ENCODE measurements at regions not wholly inside any gene's neighbourhood (a gene's known extent, or its start where the extent isn't known, plus 50 kb on each side); places are given as distances from the start of the nearest gene placed in this dataset.

DNA sequence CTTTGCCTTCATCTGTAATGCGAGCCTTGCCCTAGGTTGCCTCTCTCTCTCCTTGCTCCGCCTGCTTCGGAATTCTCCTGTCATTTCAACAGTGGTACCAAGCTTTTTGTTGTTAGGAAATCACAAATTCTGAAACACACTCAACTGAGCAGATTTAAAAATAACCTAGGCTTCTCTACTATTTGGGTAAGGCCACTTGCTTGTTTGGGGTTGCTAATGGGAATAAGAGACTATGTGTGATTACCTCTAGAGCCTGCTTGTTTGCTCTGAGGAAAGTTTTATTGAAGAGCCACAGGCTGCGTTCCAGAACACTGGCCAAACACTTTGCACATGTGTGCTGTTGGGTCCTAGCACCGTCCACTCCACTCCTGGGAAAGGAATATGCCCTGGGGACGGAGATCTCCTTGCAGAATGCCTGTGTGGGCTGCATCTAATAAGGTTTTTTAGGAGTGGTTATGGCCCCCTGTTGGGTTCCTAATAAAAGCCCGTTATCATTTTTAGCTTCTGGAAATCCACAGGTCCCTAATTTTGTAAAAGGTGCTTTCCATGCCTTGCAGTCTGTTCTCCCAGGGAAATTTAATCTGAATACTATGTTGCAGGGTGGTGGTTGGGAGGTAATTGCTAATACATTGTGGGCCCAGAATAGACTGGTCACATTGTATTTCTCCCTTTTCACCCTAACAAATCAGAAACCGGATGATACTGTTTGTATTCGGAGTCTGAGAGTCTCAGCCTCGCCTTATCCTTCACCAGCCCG is 68.7 kb upstream of the KLF6 start:
- no peak for DNase-seq (ENCODE audit: low spot score)

DNA sequence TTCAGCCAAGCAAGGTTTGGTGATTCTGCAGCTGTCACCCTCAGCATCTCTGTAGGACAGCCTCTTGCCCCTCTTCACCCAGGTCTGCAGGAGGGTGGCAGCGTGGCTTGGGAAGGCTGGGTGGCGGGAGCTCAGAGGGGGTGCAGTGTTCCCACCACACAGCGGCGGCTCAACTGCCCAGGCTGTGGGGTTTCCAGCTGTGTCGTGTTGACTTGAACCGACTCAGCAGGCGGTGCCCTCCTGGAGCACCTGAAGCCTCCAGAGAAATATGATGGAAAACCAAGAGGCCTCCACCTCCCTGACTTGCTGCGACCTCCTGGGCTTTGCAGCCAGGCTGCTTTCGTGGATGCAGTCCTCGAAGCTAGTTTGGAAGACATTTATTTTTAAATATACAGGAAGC is 68.0 kb upstream of the KLF6 start:
- DNase-seq (ENCODE audit: low spot score), result no peak

DNA sequence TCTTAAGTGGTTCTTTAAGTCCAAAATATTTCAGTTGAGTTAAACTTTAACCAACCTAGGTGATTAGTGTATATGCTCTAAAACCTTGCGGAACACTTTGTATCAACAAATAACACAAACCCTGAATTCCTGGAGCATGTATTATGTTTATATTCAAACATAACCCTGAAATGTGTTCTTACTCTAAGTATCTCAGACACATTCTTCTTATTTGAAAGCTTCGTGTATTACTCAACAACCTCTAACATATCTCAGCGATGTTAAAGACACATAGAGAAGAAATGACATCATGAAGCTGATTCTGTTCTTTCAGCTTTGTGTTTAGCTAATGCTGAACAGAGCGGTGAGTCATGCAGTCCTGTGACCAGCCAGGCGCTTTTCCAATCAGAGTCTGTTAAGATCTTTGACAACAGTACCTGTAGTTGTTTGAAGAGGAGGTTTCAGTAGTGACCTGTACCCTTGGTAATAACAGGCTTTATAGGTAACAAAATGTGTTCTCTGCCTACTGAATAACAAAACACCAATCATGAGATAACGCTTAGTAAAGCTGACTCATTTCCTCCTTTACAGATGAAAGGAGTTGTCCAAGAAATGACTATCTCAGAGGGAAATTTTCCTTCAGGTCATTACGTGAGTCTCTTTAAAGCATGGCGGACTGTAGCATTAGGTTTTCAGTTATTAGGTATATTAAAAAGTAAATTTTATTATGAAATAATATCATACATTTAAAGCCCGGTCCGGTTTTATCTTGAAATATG is 67.3 kb upstream of the KLF6 start:
- peak; percentile 95 for DNase-seq (ENCODE audit: low spot score)

DNA sequence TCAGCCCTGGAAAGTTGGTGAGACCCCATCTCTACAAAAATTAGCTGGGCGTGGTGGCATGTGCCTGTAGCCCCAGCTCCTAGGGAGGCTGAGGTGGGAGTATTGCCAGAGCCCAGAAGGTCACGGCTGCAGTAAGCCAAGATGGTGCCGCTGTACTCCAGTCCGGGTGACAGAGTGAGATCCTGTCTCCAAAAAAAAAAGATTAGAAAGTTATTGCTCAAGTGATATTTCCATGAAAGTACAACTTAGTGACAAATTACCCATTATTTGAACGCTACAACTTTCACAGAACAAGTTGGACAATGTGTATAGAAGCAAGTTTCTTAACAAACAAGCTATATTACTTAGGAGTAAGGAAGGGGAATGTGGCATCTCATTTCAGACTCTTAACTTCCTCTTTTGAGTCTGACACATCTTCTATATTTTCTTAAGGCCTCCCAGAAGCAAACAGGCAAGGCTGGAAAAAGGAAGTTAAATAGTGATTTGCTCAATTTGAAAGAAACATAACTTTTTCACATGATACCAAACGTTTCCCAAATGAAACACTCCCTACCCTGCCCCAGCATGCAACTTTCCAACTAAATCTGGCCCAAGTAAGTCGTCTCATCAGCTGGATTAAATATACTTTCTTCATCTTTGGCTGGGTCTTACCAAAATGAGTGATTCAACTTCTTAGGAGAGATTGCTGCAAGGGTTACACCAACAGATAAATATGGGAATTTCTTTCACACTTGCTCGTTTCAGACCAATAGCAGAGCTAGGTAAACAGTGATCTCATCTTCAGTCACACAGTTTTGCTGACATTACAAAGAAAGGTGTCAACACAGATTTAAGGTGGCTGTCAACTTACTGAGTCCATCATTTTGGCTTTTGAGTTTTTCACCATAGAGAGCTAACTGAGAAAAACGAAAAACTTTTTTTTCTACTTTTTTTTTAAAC is 66.3 kb upstream of the KLF6 start:
- no peak for DNase-seq (ENCODE audit: low spot score)

DNA sequence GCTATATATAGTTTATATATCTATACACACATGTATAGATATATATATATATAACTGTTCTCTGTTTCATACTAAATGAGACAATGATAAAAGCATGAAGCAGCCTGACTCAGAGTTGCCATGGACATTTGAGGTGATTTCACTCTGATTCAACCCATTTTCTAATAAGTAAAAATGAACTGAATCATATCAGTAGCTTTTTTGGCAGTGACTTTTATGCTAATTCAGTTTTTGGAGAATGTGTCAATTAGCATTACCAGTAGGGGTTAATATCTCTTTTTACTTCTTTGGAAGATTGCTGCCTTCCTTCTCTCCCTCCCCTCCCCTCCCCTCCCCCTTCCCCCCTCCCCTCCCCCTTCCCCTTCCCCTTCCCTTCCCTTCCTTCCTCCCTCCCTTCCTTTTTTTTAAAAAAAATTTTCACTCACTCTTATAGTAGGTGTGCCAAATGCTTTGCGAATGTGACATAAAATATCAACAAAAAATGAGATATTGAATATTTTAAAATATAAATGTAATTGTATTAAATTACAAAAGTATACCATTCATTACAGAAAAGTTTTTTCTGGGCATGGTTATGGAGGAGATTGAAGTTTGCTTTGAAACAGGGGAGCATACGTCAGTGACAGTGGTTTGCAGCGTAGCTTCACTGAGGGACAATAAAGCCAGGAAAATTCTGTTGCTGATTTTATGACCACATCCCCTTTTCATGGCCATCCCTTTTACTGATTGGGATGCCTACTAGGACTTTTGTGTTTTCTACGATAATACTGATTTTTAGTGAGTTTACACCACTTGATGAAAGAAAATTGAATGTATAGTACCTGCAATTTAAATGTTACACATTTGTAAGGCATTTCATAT is 64.0 kb upstream of the KLF6 start:
- no peak for DNase-seq (ENCODE audit: low spot score)

DNA sequence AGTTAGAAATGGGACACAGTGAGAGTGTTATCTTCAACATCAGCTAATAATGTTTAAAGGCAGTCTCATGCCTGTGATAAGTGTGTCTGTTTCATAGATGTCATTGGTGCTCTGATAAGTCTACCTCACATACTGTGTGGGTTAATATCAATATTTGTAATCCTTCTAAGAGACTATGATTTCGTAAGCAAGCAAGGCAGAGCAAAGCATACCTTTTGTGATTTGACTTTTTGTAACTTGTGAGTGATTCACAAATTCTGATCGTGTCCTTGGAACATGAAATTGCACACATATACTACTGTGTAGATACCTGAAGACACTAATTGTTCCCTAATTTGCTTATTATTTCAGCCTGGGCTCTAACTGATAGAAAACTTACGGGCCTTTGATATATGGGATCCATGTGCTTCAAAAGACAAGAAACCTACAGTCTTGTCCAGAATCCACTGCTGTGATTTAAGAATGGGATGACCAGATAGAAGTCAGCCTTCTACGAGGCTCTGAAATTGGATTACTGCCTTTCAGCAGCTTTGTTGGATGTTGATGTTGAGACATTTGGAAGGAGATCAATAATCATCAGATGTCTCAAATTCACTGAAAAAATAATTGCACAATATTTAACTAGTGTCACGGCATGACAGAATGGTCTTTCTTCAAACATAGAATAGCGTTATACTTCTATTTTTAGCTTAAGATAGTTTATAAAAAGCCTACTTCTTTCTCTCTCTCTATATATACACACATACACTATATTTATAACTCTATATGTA is 63.2 kb upstream of the KLF6 start:
- DNase-seq (ENCODE audit: low spot score), result no peak

DNA sequence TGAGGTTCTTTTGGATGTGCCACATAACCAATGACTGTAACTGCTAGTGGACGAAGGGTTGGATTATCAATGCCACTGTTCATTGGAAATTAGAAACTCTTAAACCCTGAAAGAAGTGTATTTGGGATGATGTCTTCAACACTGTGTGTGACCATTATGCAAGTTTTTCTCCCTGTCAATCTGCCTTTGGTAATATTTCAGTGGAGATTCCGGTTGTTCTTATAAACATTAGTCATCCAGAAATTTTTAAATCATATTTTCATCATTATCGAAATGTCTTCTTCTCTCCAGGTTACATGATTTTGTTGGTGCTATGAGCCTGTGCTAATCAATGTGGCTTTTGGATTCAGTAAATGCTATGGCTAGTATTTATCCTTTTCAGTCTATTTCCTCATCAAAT is 61.7 kb upstream of the KLF6 start:
- no peak for DNase-seq (ENCODE audit: low spot score)

DNA sequence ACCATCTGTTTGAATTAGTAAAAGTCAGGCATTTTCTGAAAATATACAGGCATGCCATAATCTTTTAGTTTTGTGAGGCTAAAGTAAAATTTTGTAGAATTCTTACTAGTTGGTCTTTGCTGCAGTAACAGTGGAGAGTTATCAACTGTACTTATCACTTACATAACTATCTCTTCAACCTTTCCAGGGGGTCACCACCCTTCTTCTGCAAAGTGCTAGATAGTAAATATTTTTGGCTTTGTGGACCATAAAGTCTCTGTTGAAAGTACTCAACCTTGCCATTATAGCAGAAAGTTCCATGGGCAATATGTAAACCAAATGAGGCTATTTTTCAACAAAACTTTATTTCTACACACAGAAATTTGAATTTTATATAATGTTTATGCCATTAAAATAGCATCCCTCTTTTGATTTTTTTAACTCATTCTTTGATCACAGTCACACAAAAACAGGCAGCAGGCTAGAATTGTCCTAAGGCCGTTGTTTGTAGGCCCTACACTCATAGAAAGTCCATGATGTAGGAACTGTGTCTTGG is 59.5 kb upstream of the KLF6 start:
- DNase-seq (ENCODE audit: low spot score), result no peak

DNA sequence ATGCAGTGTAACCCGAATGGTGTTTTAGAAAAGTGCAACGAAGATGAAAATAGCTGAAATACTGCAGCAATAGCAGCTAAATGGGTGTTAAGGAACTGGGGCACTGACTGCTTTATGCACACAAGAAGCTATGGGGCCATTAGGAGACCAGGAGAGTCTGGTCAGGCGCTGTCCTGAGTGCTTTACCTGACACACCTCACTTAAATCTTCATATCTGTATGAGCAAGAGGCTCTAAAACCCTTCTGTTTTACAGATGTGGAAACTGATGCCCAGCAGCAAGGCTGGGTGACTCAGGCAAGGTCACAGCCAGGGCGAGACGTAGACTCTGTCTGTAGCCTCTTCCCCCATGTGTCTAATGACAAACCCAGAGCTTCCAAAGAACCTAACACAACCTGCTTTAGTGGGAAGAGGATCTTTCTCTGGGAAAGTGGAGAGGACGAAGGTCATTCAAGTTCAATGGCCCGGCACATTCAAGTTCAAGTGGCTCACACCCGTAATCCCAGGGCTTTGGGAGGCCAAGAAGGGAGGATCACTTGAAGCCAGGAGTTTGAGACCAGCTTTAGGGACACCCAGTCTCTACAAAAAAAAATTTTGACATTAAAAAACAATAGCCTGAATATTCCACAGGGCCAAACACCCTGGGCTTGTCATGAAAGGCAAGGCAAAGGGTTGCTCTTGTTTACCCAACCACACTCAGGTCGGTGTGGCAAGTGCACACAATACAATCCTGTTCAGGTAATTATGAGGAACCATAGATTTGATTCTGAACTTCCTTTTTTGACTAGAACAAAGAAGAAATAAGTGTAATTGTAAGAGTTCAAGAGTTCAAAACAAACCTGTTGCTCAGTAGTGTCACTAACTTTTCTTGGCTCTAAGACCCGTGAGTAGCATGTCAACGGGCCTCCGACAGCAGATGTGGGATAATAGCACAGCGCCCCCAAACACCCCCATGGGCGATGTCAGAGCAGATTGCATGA is 53.7 kb upstream of the KLF6 start:
- no peak for DNase-seq (ENCODE audit: low spot score)

DNA sequence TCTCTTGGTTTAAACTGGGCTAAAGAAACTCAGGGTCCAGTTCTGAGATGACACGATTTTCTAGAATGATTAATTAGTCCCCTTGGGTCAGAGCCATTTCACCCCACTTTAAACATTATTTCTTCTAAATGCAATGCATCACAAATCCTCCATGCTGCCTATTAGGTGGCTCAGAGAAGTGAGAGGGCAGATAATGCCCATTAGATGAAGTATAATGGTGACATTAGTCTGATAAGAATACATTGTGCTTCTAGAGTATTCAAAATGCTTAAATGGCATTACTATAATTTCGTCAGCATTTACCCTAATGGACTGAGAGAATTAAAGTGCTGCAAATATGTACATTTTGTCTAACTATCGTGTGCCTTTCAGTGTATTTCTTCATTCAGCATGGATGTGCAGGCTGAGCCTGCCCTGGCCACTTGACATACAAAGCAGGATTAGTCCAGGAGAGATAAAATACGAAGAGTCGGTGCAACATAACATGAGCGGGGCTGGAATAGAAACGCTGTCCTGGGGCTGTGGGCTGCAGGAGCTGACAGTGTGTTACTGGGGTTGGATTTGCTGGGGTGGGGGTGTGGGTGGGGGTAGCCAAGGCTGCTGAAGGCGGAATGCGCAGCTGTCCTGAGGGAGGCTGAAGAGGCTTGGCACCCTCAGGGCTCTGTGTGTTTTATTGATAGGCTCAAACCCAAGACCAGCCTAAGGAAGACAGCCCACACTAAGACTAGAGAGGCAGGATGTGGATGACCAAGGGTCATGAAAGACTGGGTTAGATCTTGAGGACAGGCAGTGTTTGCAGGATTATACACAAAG is 52.8 kb upstream of the KLF6 start:
- DNase-seq (ENCODE audit: low spot score), result no peak

DNA sequence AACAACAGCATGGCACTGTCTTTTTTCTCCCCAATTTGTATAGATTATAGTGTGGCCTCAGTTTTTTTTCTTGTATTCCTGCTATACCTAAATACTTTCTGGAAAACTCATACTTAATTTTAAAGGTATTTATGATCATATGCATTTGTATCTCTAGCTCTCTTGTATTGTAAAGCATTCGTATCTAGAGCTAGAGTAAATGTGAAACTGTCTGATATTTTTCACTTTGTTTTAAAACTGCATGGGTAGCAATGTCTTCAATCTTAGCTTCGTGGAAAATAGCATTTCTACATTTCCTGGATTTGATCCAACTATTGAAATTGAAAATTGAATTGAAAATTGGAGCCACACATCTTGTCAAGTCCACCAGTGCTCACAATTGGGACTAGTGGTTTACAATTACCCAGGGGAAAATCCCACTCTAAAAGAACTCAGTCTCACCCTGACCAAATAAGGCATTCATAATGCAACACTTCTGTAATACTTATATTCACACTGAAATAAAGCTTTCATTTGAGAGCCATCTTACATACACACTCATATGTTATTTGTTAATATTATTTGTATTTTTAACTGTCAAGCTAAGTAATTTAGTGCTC is 51.3 kb upstream of the KLF6 start:
- no peak for DNase-seq (ENCODE audit: low spot score)

DNA sequence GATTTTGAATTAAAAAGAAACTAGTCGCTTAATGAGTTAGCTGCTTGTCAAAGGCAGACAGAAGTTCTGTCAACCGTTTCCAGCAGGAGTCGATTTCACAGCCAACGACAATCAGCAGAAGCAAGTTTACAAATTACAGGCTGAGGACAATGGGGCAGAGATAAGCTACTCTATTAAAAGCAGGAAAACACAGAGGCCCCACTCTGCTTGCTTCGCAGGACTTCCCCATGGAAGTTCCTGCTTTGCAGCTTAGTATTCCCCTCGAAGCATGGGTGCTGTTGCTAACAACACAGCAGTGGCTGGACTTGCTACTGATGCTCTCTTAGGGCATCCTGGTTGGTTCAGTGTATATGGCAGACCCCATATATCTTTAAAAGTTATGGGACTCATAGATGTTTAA is 50.8 kb upstream of the KLF6 start:
- DNase-seq (ENCODE audit: low spot score), result no peak

DNA sequence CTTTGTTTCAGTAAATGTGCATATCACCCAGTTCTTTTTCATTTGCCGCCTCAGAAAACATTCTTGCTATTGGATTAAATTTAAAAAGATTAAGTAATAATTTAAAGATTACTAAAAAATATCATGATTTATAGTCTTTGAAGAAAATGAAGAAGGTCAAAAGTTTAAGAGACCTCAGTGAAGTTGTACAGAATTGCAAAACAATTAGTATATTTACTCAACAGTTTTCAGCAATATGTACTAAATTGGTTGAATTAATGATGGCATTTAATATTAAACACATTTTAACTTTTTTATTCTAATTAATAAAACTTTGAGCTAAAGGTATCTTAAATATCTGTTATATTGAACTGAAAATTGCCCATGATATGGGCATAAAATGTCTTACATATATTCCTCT is 49.9 kb upstream of the KLF6 start:
- no peak for DNase-seq (ENCODE audit: low spot score)
